SJCRH30 (cell line): ENCODE measurements at regions not wholly inside any gene's neighbourhood (a gene's known extent, or its start where the extent isn't known, plus 50 kb on each side); places are given as distances from the start of the nearest gene placed in this dataset.
A peak's percentile ranks its signal among the peaks of the same experiment; 100 is the strongest.
"Not testable (repeated sequence)": the region's sequence is repeated elsewhere in the genome, so short reads cannot be mapped to it uniquely, and the experiment has no call there.

Source experiments
- DNase-seq, 2 experiments: peaks; one replicate each; pipeline ENCODE4 v3.0.0-alpha.2; 2015 to 2020
- H3K27ac ChIP-seq: fragments of 250-450 bp; sonication (Bioruptor Pico); 2 replicates; pipeline ENCODE4 v1.5.1; 2020; ENCODE audit warnings: mild to moderate bottlenecking, moderate library complexity
- H3K27me3 ChIP-seq: fragments of 250-450 bp; sonication (Bioruptor Pico); 2 replicates; pipeline ENCODE4 v1.5.1; 2020; ENCODE audit warnings: mild to moderate bottlenecking, moderate library complexity
- H3K36me3 ChIP-seq: fragments of 250-450 bp; sonication (Bioruptor Pico); 2 replicates; pipeline ENCODE4 v1.5.1; 2020; ENCODE audit warnings: mild to moderate bottlenecking, moderate library complexity
- H3K4me1 ChIP-seq: fragments of 250-450 bp; sonication (Bioruptor Pico); 2 replicates; pipeline ENCODE4 v1.5.1; 2020; ENCODE audit warnings: mild to moderate bottlenecking, moderate library complexity
- H3K4me3 ChIP-seq: fragments of 250-450 bp; sonication (Bioruptor Pico); 2 replicates; pipeline ENCODE4 v1.5.1; 2020; ENCODE audit warnings: mild to moderate bottlenecking, moderate library complexity
- H3K9me3 ChIP-seq: fragments of 250-450 bp; sonication (Bioruptor Pico); replicated peaks from 2 replicates; pipeline ENCODE4 v1.5.1; 2020; ENCODE audit warnings: mild to moderate bottlenecking, moderate library complexity

- no peak for DNase-seq
- Histone ChIP-seq H3K4me1 (no peaks in the 10 kb centered on the region), H3K36me3 (no peaks in the 10 kb centered on the region)
Measured at GRCh38 chr3:35849496-35849895, 210.2 kb downstream of the ARPP21 start.

GRCh38 chr3:35849963-35850362, 210.6 kb downstream of the ARPP21 start:
- H3K27me3 ChIP-seq, result no peaks in the 10 kb centered on the region
- H3K4me3 ChIP-seq, result no peak overlapping the region
- H3K36me3 ChIP-seq, result no peaks in the 10 kb centered on the region
- no peaks in the 10 kb centered on the region for H3K4me1 ChIP-seq
- no peak for DNase-seq
- no peak overlapping the region for H3K27ac ChIP-seq
- H3K9me3 ChIP-seq, result no peaks in the 10 kb centered on the region

More at GRCh38 chr3:35849496-35849895, 210.2 kb downstream of the ARPP21 start:
- H3K4me3 ChIP-seq, result no peak overlapping the region
- no peak overlapping the region for H3K27ac ChIP-seq
- H3K27me3 ChIP-seq, result no peaks in the 10 kb centered on the region
- H3K9me3 ChIP-seq, result no peaks in the 10 kb centered on the region

- Histone ChIP-seq H3K36me3 (no peaks in the 10 kb centered on the region), H3K27me3 (no peaks in the 10 kb centered on the region)
- DNase-seq, result no peak
Measured at GRCh38 chr3:35857004-35857403, 217.7 kb downstream of the ARPP21 start.

GRCh38 chr3:35862057-35862456, 222.7 kb downstream of the ARPP21 start:
- no peak for DNase-seq

More at GRCh38 chr3:35857004-35857403, 217.7 kb downstream of the ARPP21 start:
- Histone ChIP-seq H3K4me3 (no peak overlapping the region), H3K4me1 (no peaks in the 10 kb centered on the region), H3K27ac (no peak overlapping the region), H3K9me3 (no peaks in the 10 kb centered on the region)

GRCh38 chr3:35864871-35865270, 225.5 kb downstream of the ARPP21 start:
- no peaks in the 10 kb centered on the region for H3K9me3 ChIP-seq
- H3K27ac ChIP-seq, result no peak overlapping the region
- no peaks in the 10 kb centered on the region for H3K36me3 ChIP-seq
- H3K4me3 ChIP-seq, result no peak overlapping the region
- H3K4me1 ChIP-seq, result no peaks in the 10 kb centered on the region
- no peaks in the 10 kb centered on the region for H3K27me3 ChIP-seq
- DNase-seq, result no peak

More at GRCh38 chr3:35862057-35862456, 222.7 kb downstream of the ARPP21 start:
- Histone ChIP-seq H3K36me3 (no peaks in the 10 kb centered on the region), H3K27ac (no peak overlapping the region), H3K27me3 (no peaks in the 10 kb centered on the region), H3K4me3 (no peak overlapping the region), H3K9me3 (no peaks in the 10 kb centered on the region), H3K4me1 (no peaks in the 10 kb centered on the region)

- no peak for DNase-seq
- Histone ChIP-seq H3K27ac (no peak overlapping the region), H3K27me3 (no peaks in the 10 kb centered on the region), H3K4me1 (no peaks in the 10 kb centered on the region), H3K36me3 (no peaks in the 10 kb centered on the region), H3K4me3 (no peak overlapping the region), H3K9me3 (no peaks in the 10 kb centered on the region)
Measured at GRCh38 chr3:35867791-35868190, 228.5 kb downstream of the ARPP21 start.

GRCh38 chr3:35871009-35871408, 231.7 kb downstream of the ARPP21 start:
- Histone ChIP-seq H3K27me3 (no peaks in the 10 kb centered on the region), H3K36me3 (no peaks in the 10 kb centered on the region), H3K4me3 (no peak overlapping the region), H3K27ac (no peak overlapping the region), H3K4me1 (no peaks in the 10 kb centered on the region), H3K9me3 (no peaks in the 10 kb centered on the region)
- peak in 1 of 2 experiments; percentile 7 for DNase-seq

GRCh38 chr3:35883929-35884328, 244.6 kb downstream of the ARPP21 start:
- H3K36me3 ChIP-seq, result no peaks in the 10 kb centered on the region
- no peak overlapping the region for H3K27ac ChIP-seq
- H3K4me1 ChIP-seq, result no peaks in the 10 kb centered on the region
- DNase-seq, result no peak
- H3K27me3 ChIP-seq, result no peaks in the 10 kb centered on the region
- H3K4me3 ChIP-seq, result no peak overlapping the region
- H3K9me3 ChIP-seq, result no peaks in the 10 kb centered on the region

GRCh38 chr3:35894735-35895134, 255.4 kb downstream of the ARPP21 start:
- no peaks in the 10 kb centered on the region for H3K9me3 ChIP-seq
- no peaks in the 10 kb centered on the region for H3K36me3 ChIP-seq
- H3K4me1 ChIP-seq, result no peaks in the 10 kb centered on the region
- no peak overlapping the region for H3K4me3 ChIP-seq
- no peaks in the 10 kb centered on the region for H3K27me3 ChIP-seq
- H3K27ac ChIP-seq, result no peak overlapping the region
- no peak for DNase-seq

GRCh38 chr3:35899245-35899644, 259.9 kb downstream of the ARPP21 start:
- no peak for DNase-seq
- Histone ChIP-seq H3K4me3 (no peak overlapping the region), H3K27me3 (no peaks in the 10 kb centered on the region), H3K27ac (no peak overlapping the region), H3K36me3 (no peaks in the 10 kb centered on the region), H3K9me3 (no peaks in the 10 kb centered on the region), H3K4me1 (no peaks in the 10 kb centered on the region)

GRCh38 chr3:35900079-35900478, 260.8 kb downstream of the ARPP21 start:
- Histone ChIP-seq H3K9me3 (no peaks in the 10 kb centered on the region), H3K4me3 (no peak overlapping the region), H3K27me3 (no peaks in the 10 kb centered on the region), H3K36me3 (no peaks in the 10 kb centered on the region), H3K4me1 (no peaks in the 10 kb centered on the region), H3K27ac (no peak overlapping the region)
- DNase-seq, result no peak

- DNase-seq, result peak; percentile 65 to 89
- peaks cover 9% of the 10 kb centered on the region for H3K4me1 ChIP-seq
Measured at GRCh38 chr3:35908366-35909232, 269.3 kb downstream of the ARPP21 start.

GRCh38 chr3:35919160-35919559, 279.8 kb downstream of the ARPP21 start:
- H3K4me1 ChIP-seq, result no peaks in the 10 kb centered on the region
- H3K27ac ChIP-seq, result no peak overlapping the region
- H3K27me3 ChIP-seq, result no peaks in the 10 kb centered on the region
- no peak for DNase-seq
- H3K9me3 ChIP-seq, result no peaks in the 10 kb centered on the region
- H3K4me3 ChIP-seq, result no peak overlapping the region
- H3K36me3 ChIP-seq, result no peaks in the 10 kb centered on the region

More at GRCh38 chr3:35908366-35909232, 269.3 kb downstream of the ARPP21 start:
- H3K27me3 ChIP-seq, result no peaks in the 10 kb centered on the region
- no peaks in the 10 kb centered on the region for H3K36me3 ChIP-seq
- H3K9me3 ChIP-seq, result no peaks in the 10 kb centered on the region
- peak overlapping the region; percentile 24 for H3K4me3 ChIP-seq
- peak overlapping the region; percentile 80 for H3K27ac ChIP-seq

- Histone ChIP-seq H3K36me3 (no peaks in the 10 kb centered on the region), H3K27ac (no peak overlapping the region), H3K4me1 (no peaks in the 10 kb centered on the region), H3K4me3 (no peak overlapping the region), H3K9me3 (no peaks in the 10 kb centered on the region), H3K27me3 (no peaks in the 10 kb centered on the region)
- peak in 1 of 2 experiments; percentile 15 for DNase-seq
Measured at GRCh38 chr3:35921718-35922117, 282.4 kb downstream of the ARPP21 start.

GRCh38 chr3:35924070-35924469, 284.7 kb downstream of the ARPP21 start:
- H3K4me3 ChIP-seq, H3K4me1 ChIP-seq, H3K27ac ChIP-seq, H3K36me3 ChIP-seq, H3K9me3 ChIP-seq, H3K27me3 ChIP-seq: not testable (repeated sequence)
- DNase-seq, result peak; percentile 33 to 63

- no peak for DNase-seq
- Histone ChIP-seq H3K36me3 (no peaks in the 10 kb centered on the region), H3K4me3 (no peak overlapping the region), H3K27me3 (no peaks in the 10 kb centered on the region), H3K9me3 (no peaks in the 10 kb centered on the region), H3K4me1 (peaks cover 5% of the 10 kb centered on the region), H3K27ac (no peak overlapping the region)
Measured at GRCh38 chr3:35927441-35927840, 288.1 kb downstream of the ARPP21 start.
